Astrocyte of the spinal cord (primary cell): ENCODE measurements at regions not wholly inside any gene's neighbourhood (a gene's known extent, or its start where the extent isn't known, plus 50 kb on each side); places are given as distances from the start of the nearest gene placed in this dataset.
A peak's percentile ranks its signal among the peaks of the same experiment; 100 is the strongest.

Source experiments
- DNase-seq: peaks from one replicate; pipeline ENCODE4 v3.0.0; 2011; ENCODE audit warnings: low read depth, low spot score
- H3K4me3 ChIP-seq: 2 replicates; pipeline ENCODE4 v1.5.1; 2011; ENCODE audit warnings: low read depth, mild to moderate bottlenecking, low read length, moderate library complexity
- CTCF ChIP-seq: IDR thresholded peaks from 2 replicates; pipeline ENCODE4 v1.5.1; 2012; ENCODE audit warnings: low read depth, mild to moderate bottlenecking, low read length, inconsistent platforms
- in situ Hi-C: cut with HindIII; loops from 2 replicates; pipeline ENCODE4 v1.10.0; 2017; ENCODE audit warnings: low sequenced_read_pairs

GRCh38 chr2:149993316-149993715 lies 405.7 kb upstream of the MMADHC start:
- no peak overlapping the region for H3K4me3 ChIP-seq

GRCh38 chr2:149991576-149991975 lies 404.0 kb upstream of the MMADHC start:
- peak; percentile 78 for DNase-seq
- no peak overlapping the region for H3K4me3 ChIP-seq
- in situ Hi-C loops, result no loop called here
- no peak for TF ChIP-seq CTCF

More at GRCh38 chr2:149993316-149993715, 405.7 kb upstream of the MMADHC start:
- TF ChIP-seq CTCF, result no peak
- DNase-seq, result no peak
- in situ Hi-C loops, result no loop called here

GRCh38 chr2:149990965-149991364 lies 403.4 kb upstream of the MMADHC start:
- DNase-seq, result no peak
- in situ Hi-C loops, result no loop called here

GRCh38 chr2:149989447-149990063 lies 402.0 kb upstream of the MMADHC start:
- in situ Hi-C loops, result no loop called here
- H3K4me3 ChIP-seq, result no peak overlapping the region
- TF ChIP-seq CTCF, result no peak
- peak; percentile 29 for DNase-seq

More at GRCh38 chr2:149990965-149991364, 403.4 kb upstream of the MMADHC start:
- no peak for TF ChIP-seq CTCF
- no peak overlapping the region for H3K4me3 ChIP-seq

GRCh38 chr2:149988361-149988760 lies 400.8 kb upstream of the MMADHC start:
- in situ Hi-C loops, result no loop called here
- DNase-seq, result no peak
- TF ChIP-seq CTCF, result no peak
- no peak overlapping the region for H3K4me3 ChIP-seq

GRCh38 chr2:149986861-149987260 lies 399.3 kb upstream of the MMADHC start:
- no peak overlapping the region for H3K4me3 ChIP-seq
- in situ Hi-C loops, result no loop called here
- no peak for TF ChIP-seq CTCF
- no peak for DNase-seq
